COLO668 (cell line): ENCODE measurements at regions not wholly inside any gene's neighbourhood (a gene's known extent, or its start where the extent isn't known, plus 50 kb on each side); places are given as distances from the start of the nearest gene placed in this dataset.

Source experiments
- DNase-seq: peaks from one replicate; lab custom pipeline; 2025; ENCODE audit not compliant: unreplicated experiment; lab: John Stamatoyannopoulos, UW

DNA sequence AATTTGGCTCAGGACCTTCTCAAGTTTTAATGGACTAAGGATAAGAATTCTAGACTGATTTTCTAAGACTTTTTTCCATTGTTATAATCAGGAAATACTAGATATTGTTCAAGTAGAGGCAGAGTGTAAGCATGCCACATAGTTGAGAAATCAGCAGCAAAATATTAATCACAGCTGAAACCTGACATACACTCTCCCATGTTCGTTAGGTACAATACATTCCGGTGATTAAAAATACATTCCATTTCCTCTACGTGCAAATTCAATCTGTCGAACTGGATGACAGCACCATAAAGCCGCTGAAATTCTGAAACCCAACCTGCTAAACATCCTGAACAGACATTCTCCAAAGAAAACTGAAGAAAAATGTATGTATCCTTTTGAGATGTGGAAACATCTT is 587.6 kb upstream of the DIPK2B start:
- no peak for DNase-seq

DNA sequence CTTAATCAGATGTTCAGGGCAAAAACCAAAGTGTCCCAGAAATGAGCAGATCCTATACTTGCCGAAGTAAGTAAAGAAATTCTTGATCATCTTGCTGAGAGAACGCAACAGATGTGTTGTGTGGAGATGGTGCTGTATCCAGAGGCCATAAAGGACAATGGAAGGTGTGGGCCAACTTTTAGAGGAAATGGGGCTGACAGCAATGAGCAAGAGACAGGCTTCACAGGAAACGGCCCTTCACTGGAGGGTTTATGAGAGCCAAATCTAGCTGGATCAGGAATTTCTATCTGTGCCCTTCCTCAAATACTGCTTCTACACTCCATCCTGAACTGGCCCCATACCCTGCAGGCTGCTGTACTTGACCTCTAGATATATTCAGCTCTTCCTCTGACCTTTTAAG is 583.9 kb upstream of the DIPK2B start:
- DNase-seq: no peak

DNA sequence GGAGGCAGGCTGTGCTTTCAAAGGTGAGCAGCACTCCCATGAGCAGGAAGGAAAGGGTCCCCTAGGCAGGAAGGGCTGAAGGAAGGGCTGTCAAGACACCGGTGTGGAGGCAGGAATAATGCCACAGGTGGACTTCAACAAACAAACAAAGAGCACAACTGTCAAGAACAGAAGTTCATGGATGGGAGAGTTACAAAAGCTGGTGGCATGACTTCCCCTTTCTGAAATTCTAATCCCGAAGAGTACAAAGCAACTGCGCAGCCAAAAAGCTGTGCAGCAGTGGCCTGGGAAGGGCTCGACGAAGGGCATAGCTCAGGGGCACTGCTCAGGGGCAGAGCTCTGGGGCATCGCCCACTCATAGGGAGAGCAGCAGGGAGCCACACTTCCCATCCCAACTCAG is 582.3 kb upstream of the DIPK2B start:
- no peak for DNase-seq

DNA sequence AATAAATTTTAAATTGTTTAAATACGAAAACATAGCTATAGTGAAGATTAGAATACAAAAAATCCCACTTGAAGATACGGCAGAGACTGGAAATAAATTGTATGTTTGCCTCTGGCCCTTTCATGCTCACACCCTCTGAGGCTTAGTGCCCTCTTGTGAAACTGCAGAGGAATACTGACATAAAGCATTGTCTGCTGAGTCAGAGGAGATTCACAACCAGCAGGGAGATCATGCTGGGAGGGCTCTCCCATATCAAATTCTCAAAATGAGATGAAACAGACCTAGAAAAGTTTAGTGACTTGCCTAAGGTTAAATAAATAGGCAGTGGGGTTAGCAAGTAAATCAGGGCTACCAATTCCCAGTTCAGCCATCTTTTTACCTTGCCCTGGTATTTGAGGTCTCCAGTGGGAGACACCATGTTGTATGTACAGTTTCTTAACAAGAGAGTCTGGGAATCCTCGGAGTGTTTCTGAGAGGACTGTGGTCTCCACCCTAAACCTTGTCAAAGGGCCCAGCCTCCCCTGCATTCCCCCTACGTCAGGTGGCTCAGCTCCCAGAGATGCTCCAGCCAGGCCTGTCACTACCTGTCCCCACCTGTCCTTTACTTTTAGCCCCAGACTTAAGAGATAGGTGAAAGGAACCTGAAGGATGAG is 581.4 kb upstream of the DIPK2B start:
- no peak for DNase-seq

DNA sequence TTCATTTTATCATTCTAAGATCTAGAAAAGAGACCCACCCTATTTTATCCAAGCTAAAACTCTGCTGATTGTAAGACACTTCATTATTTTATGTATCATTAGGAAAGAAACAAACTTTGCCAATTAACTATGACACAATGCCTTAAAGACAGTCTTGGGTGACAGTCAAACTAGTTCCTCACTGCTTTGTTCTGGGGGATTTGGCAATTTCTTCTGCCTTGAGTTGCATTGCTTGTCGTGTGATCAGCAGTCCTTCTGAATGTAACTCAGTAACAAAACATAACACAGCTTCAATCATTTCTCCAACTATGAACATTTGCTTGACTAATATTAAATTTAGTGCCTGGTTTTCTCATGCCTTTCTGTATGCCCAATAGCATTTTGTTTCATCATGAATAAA is 577.9 kb upstream of the DIPK2B start:
- DNase-seq: no peak

GRCh38 chrX:45777366-45777765 is 576.7 kb upstream of the DIPK2B start:
- DNase-seq: no peak

GRCh38 chrX:45775468-45775867 is 574.8 kb upstream of the DIPK2B start:
- DNase-seq: no peak

GRCh38 chrX:45774961-45775360 is 574.3 kb upstream of the DIPK2B start:
- DNase-seq: no peak

DNA sequence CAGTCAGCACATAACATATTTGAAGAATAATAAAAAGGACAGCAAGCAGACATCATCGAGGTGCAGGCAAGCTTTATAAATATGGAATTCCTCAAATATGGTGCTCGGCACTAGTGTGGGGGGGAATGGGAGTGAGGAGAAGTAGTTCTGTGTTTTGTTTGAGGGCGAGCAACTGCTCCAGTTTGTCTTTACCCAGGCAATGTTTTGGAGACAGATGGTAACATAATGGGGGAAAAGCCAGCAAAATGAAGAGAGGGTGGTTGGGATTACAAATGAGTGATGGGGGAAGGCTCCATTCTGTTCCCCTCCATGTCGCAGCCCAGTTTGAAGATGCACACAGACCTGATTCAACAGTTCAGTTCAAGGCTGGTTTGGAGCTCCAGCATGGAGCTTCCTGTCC is 572.9 kb upstream of the DIPK2B start:
- DNase-seq: no peak

DNA sequence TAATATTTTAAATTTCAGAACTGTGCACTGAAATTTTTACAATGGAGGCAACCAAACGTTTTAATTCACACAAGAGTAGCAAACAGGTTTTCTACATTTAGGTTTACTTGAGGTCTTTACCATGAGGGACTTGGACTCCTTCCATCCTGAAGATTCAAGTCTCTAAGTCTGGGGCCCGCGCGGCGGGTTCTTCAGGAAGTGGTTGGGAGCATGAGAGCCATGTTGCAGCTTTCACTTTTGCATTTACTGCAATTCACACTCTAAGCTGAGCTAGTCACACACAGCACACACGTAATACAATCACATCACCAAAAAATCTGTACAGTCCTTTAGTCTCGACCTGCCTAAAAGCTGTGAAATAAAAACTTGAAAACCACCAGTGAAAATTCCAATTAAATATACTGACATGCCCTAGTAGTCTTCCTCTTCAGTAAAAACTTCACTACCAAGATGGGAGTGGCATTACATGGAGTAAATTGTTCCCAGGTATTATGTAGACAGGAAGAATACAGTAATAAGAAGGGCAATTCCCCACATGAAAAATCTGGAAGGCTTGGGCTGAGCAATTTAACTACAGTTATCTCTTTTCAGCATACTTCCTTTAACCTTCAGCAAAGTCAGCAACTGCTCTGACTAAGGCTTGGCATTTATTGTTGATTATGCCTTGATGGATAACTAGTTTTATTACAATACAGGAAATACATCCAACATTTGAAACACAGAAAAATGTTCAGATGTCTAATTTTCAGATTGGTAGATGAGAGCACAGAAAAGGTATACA is 571.1 kb upstream of the DIPK2B start:
- no peak for DNase-seq

GRCh38 chrX:45771114-45771513 is 570.4 kb upstream of the DIPK2B start:
- no peak for DNase-seq

GRCh38 chrX:45769761-45770582 is 569.3 kb upstream of the DIPK2B start:
- DNase-seq: no peak

DNA sequence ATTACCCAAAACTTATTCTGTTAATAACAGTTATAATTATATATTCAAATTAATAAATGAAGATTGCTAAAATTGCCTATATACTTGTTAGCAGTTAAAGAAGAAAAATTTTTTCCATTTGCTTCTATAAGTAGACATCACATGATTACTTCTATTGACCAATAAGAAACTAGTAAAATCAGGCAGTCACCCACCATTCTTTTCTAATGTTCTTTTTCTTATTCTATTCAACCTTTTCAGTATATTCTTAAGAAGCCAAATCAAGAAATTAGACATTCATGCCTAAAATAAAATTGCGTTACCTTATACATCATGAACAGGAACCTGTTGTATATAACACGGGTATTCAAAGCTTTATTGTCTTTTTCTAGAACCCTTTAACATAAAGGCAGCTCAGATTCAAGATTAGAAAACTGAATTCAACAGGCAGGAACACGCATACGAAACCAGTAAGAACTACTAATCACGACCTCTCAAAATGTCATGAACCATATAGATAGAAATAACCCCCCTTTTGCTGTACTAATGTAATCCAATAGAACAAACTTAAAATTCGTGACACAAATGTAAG is 568.1 kb upstream of the DIPK2B start:
- no peak for DNase-seq

DNA sequence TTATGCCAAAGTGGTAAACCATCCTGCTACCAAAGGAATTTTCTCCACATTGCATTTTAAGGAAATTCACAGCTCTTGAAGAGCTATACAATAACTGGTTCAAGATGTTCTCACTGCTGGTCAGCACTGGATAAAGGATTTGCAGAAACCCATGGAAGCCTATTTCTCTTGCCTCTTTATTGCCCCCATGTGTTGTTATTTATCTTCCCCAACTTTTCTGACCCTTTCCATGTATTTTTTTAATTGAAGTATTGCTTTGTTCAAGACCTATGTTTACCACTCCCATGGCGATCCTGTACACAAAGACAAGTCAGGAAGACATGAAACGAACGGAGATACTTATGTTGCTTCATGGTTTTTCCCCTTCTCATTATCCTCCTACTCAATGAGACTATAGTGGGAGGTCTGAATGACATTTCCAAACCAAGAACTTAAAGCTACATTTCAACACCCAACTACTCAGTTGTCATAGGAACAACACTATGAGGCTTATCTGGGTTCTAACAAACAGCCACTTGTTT is 566.4 kb upstream of the DIPK2B start:
- DNase-seq: no peak

- DNase-seq: no peak
These were observed 565.1 kb upstream of the DIPK2B start for GRCh38 chrX:45765767-45766166.

- no peak for DNase-seq
These were observed 564.6 kb upstream of the DIPK2B start for GRCh38 chrX:45765281-45765680.

- DNase-seq: no peak
These were observed 562.3 kb upstream of the DIPK2B start for GRCh38 chrX:45762699-45763647.

GRCh38 chrX:45761920-45762319 is 561.2 kb upstream of the DIPK2B start:
- no peak for DNase-seq

DNA sequence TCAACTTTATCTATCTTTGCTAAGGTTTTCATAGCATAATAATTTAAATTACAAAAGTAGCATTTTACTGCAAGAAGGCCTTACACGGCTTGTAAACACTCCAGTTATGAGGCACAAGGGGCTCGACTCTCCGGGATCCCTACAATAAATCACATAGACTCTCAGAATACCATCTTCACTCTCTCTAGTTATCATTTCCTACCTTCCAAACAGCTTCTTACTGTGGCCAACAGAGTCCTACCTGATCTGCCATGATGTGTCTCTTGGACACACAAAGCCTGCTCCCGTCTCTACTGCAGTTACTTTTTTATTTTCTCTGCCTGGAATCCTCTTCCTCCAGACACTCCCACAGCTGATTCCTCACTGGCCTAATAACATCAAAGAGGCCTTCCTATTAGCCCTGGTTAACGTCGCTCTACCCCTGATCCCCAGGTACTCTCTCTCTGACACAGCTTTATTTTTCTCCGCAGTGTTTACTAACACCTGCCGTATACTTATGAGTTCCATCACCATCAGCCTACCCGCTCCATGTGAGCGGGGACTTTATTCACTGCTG is 559.6 kb upstream of the DIPK2B start:
- no peak for DNase-seq
